OCI-LY1 (cell line): ENCODE measurements at regions not wholly inside any gene's neighbourhood (a gene's known extent, or its start where the extent isn't known, plus 50 kb on each side); places are given as distances from the start of the nearest gene placed in this dataset.

Experiments
- EZH2 ChIP-seq: fragments of 200-600 bp; sonication (generic), shearing (Covaris generic); IDR thresholded peaks from 2 replicates; pipeline ENCODE4 v1.8.0; 2017; ENCODE audit warnings: borderline replicate concordance, mixed run types, mild to moderate bottlenecking, antibody characterized with exemption, low read length, moderate library complexity, mixed read lengths
- TF ChIP-seq, protein P1 (sequence below): fragments of 200-600 bp; sonication (generic), shearing (Covaris generic); IDR thresholded peaks from 2 replicates; pipeline ENCODE4 v1.5.1; 2017; ENCODE audit warnings: mild to moderate bottlenecking, antibody characterized with exemption, low read length, moderate library complexity, mixed read lengths

DNA sequence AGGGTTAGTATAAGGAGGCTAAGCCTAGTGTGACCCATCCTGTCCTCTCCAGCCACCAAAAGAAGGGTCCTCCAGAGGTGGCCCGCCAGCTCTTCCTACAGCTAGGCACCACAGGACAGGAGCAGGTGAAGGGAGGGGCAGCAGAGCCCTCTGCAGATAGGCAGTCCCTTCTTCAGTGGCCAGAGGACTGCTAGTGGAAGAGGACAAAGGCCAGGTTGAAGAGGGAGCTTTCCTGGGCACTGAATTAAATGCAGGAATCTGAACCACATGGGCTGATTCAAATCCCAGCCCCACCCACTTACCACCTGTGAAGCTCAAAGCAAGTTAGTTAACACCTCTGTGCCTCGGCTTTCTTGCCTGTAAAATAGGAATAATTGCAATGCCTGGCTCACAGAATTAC lies 409.5 kb downstream of the NXPE2 start:
- TF ChIP-seq, protein P1, sequence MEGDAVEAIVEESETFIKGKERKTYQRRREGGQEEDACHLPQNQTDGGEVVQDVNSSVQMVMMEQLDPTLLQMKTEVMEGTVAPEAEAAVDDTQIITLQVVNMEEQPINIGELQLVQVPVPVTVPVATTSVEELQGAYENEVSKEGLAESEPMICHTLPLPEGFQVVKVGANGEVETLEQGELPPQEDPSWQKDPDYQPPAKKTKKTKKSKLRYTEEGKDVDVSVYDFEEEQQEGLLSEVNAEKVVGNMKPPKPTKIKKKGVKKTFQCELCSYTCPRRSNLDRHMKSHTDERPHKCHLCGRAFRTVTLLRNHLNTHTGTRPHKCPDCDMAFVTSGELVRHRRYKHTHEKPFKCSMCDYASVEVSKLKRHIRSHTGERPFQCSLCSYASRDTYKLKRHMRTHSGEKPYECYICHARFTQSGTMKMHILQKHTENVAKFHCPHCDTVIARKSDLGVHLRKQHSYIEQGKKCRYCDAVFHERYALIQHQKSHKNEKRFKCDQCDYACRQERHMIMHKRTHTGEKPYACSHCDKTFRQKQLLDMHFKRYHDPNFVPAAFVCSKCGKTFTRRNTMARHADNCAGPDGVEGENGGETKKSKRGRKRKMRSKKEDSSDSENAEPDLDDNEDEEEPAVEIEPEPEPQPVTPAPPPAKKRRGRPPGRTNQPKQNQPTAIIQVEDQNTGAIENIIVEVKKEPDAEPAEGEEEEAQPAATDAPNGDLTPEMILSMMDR: no peak
- TF ChIP-seq EZH2: no peak
